ENCODE measurements at regions not wholly inside any gene's neighbourhood (a gene's known extent, or its start where the extent isn't known, plus 50 kb on each side); places are given as distances from the start of the nearest gene placed in this dataset.

GRCh38 chr1:168443899-168444298, 99.9 kb downstream of the XCL2 start:
- no peak overlapping the region for H2BK120ac ChIP-seq (replicated peaks; ENCODE audit: low read depth, low read length)
- 95% methylated on average over 5 of the region's 5 CpGs; no CpG with 5 or more reads in 1 of the 2 experiments for WGBS, 2 experiments (ENCODE audit: extremely low coverage in 1 of 2, insufficient coverage in 1 of 2, insufficient read length in 1 of 2, insufficient replicate concordance in 2 of 2, low coverage in 1 of 2, low lambda C conversion rate in 2 of 2, missing lambda C conversion rate in 1 of 2)
- no peak overlapping the region for H2AK5ac ChIP-seq (ENCODE audit: low read depth, low read length)
- no peak overlapping the region for H3K9ac ChIP-seq (replicated peaks in 1 of 4; ENCODE audit: extremely low read depth in 1 of 4, low read depth in 3 of 4, low read length in 3 of 4)
- no peak for FAIRE-seq
- H3K9me3 ChIP-seq (ENCODE audit: insufficient read depth in 2 of 2, low read depth in 1 of 2, low read length in 1 of 2): no peaks in the 10 kb centered on the region
- H3K4me1 ChIP-seq (replicated peaks in 1 of 4; ENCODE audit: control insufficient read depth in 3 of 4, insufficient read depth in 4 of 4, low read length in 3 of 4): 0 out of 7 replicates have a peak, but pooled peaks cover 0 to 2% (median 0%) of the 10 kb centered on the region in 4 experiments
- H2BK5ac ChIP-seq (ENCODE audit: low read depth, low read length): no peak overlapping the region
- no peak overlapping the region for H4K8ac ChIP-seq (ENCODE audit: extremely low read depth, insufficient read depth, low read length)
- H3K23ac ChIP-seq (ENCODE audit: insufficient read length): no peak overlapping the region
- no peak overlapping the region for H3K4me3 ChIP-seq (ENCODE audit: extremely low read depth in 1 of 4, insufficient read depth in 2 of 4, low read depth in 3 of 4, low read length in 4 of 4)
- no peak overlapping the region for H3K4ac ChIP-seq (replicated peaks; ENCODE audit: insufficient read length, low read depth, low read length)
- H3K27me3 ChIP-seq (replicated peaks in 1 of 4; ENCODE audit: control insufficient read depth in 3 of 4, extremely low read depth in 1 of 4, insufficient read depth in 3 of 4, low read length in 3 of 4): no peaks in the 10 kb centered on the region
- ChIA-PET CTCF (ENCODE audit: partially characterized antibody) (interaction anchor here (0.6 to 6.2 kb wide), 6 partner anchors 8 to 395 kb away, joined by 3 to 66 read pairs (median 4); no protein-coding TSS in a partner anchor), POLR2A (ENCODE audit: partially characterized antibody) (interaction anchor here (0.5 kb wide), 1 partner anchor 689 kb away, joined by 3 read pairs; no protein-coding TSS in a partner anchor)
- H2BK12ac ChIP-seq (ENCODE audit: low read depth, low read length): no peak overlapping the region
- H4K91ac ChIP-seq (replicated peaks; ENCODE audit: insufficient read length, low read length): no peak overlapping the region
- no peaks in the 10 kb centered on the region for H4K20me1 ChIP-seq (replicated peaks in 1 of 2; ENCODE audit: control insufficient read depth in 1 of 2, insufficient read depth in 2 of 2, low read length in 2 of 2)
- no peak overlapping the region for H3K56ac ChIP-seq (replicated peaks; ENCODE audit: insufficient read length, low read depth, low read length)
- DNase-seq (ENCODE audit: low read depth in 1 of 2, low spot score in 2 of 2): no peak
- no peak overlapping the region for H2AFZ ChIP-seq (ENCODE audit: low read length)
- H4K5ac ChIP-seq (ENCODE audit: insufficient read length, low read depth, low read length): no peak overlapping the region
- H3K18ac ChIP-seq (ENCODE audit: extremely low read depth, low read length): no peak overlapping the region
- H3K4me2 ChIP-seq (ENCODE audit: insufficient read depth in 1 of 2, low read depth in 2 of 2, low read length in 2 of 2): no peak overlapping the region
- no peaks in the 10 kb centered on the region for H3K23me2 ChIP-seq (ENCODE audit: low read depth, low read length)
- H3K79me2 ChIP-seq (ENCODE audit: control insufficient read depth in 1 of 2, insufficient read depth in 2 of 2, low read length in 2 of 2): no peaks in the 10 kb centered on the region
- no peak overlapping the region for H2BK15ac ChIP-seq (ENCODE audit: low read length)
- no peak overlapping the region for H2BK20ac ChIP-seq (ENCODE audit: low read length)
- no peaks in the 10 kb centered on the region for H3K36me3 ChIP-seq (ENCODE audit: control insufficient read depth in 2 of 4, insufficient read depth in 4 of 4, low read length in 3 of 4)
- H3K27ac ChIP-seq (ENCODE audit: low read depth, low read length): no peak overlapping the region
- no peaks in the 10 kb centered on the region for H3K79me1 ChIP-seq (ENCODE audit: low read depth, low read length)
- no peak overlapping the region for H3K14ac ChIP-seq (ENCODE audit: insufficient read length)
- TF ChIP-seq, protein P1, sequence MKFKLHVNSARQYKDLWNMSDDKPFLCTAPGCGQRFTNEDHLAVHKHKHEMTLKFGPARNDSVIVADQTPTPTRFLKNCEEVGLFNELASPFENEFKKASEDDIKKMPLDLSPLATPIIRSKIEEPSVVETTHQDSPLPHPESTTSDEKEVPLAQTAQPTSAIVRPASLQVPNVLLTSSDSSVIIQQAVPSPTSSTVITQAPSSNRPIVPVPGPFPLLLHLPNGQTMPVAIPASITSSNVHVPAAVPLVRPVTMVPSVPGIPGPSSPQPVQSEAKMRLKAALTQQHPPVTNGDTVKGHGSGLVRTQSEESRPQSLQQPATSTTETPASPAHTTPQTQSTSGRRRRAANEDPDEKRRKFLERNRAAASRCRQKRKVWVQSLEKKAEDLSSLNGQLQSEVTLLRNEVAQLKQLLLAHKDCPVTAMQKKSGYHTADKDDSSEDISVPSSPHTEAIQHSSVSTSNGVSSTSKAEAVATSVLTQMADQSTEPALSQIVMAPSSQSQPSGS (IDR thresholded peaks at IDR 0.05; ENCODE audit: low read length): no peak
- no peak for TF ChIP-seq RBBP5 (IDR thresholded peaks at IDR 0.05; ENCODE audit: borderline replicate concordance, low read depth, low read length)
- TF ChIP-seq CEBPB (IDR thresholded peaks at IDR 0.05; ENCODE audit: low read depth, low read length): no peak

All from H1 (cell line).